ENCODE measurements at regions not wholly inside any gene's neighbourhood (a gene's known extent, or its start where the extent isn't known, plus 50 kb on each side); places are given as distances from the start of the nearest gene placed in this dataset.

DNA sequence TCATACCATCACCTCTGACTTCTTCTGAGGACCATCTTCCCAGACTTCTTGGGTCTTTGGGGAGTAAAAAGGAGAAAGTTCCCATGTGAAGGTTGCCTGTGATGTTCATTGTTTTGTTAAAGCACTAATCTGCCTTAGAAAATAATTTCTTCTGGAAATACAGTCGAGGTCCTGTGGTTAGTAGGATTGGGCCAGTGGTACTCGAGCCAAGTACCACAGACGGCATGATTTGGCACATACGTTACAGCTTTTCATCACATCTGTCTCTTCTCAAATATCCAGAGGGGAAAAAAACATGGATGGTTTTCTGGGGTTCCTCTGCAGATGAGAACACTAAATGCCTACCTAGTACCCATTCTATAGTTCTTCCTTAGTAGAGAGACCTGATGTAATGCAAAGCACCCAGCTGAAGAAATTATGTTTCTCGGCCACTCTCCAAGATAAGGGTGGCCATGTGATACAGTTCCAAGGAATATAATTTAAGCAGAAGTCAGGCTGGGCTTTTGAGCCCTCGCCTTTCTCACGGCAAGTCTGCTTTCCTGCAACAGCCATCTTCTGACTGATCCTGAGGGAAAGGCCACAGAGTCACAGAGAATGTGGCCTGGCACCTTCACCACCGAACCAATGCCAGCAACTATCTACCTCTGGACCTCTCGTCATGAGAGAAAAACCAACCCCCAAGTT, 161.0 kb downstream of the RNF152 start:
- in situ Hi-C loops (cut with HindIII; ENCODE audit: low pct_ligation_motif_present, low pct_unique_long_range_greater_than_20kb, low sequenced_read_pairs) = no loop called here
- no peak for DNase-seq

DNA sequence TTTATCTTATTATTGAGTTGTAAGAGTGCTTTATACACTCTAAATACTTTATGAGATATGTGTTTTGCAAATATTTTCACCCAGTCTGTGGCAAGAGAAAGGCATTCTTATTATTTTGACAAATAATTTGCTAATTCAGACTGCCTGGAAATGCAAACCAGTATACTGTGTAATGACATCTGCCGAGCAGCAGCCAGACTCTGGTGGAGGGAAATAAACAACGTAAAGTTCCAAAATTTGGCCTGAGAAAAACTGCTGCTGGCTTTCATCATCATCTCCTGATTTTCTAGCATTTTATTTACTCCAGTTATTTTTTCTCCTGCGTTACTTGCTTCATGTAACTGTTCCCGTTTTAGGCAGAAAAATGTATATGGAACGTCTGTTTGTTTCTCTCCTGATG, 161.6 kb downstream of the RNF152 start:
- in situ Hi-C loops (cut with HindIII; ENCODE audit: low pct_ligation_motif_present, low pct_unique_long_range_greater_than_20kb, low sequenced_read_pairs) = no loop called here
- DNase-seq = no peak

DNA sequence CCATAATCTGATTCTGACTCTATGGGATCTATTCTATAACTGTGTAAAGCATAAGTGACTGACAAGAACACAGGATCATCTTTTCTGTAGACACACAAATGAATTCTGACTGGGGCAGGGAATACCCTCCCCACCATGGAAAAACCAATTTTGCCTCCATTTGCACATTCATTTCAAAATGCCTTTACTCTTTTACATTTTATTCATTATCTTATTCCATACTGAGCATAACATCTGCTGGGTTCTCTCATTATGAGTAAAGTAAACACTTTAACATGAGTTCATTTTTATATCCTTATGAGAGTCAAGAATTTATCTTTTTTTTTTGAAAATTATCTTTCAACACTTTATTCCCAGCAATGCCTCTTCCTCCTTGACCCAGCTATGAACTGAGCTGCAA, 163.5 kb downstream of the RNF152 start:
- DNase-seq = no peak
- in situ Hi-C loops (cut with HindIII; ENCODE audit: low pct_ligation_motif_present, low pct_unique_long_range_greater_than_20kb, low sequenced_read_pairs) = no loop called here

DNA sequence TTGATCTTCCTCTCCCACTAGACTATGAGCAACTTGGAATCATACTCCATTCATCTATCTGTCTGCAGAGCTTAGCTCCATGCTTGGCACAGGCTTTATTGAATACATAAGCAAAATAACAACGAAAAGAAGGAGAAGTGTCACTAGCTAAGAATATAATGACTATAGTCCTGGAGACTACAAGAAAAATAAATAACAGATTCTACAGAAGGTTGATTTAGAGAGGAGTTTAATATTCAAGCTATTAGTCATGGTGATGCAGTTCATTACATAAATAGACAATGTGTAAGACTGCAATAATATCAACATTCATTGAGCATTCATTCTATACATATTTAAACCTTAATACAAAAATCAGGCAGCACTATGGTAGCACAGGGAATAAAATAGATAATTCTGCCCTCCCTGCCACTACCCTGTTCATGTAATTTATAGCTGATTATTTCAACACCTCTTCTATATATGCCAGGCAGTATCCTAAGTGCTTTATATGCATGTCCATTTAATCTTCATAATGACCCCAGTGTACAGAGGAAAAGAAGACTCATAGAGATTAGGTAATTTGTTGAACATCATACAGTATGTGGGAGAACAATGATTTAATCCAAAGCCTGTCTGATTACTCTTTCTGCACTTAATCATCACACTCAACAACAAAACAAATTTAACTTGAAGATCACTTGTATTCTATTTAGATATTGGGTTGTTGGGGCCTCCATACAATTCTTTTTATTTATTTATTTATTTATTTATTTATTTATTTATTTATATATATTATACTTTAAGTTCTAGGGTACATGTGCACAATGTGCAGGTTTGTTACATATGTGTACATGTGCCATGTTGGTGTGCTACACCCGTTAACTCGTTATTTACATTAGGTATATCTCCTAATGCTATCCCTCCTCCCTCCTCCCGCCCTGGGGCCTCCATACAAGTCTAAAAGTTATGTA, 165.3 kb downstream of the RNF152 start:
- in situ Hi-C loops (cut with HindIII; ENCODE audit: low pct_ligation_motif_present, low pct_unique_long_range_greater_than_20kb, low sequenced_read_pairs) = no loop called here
- no peak for DNase-seq

DNA sequence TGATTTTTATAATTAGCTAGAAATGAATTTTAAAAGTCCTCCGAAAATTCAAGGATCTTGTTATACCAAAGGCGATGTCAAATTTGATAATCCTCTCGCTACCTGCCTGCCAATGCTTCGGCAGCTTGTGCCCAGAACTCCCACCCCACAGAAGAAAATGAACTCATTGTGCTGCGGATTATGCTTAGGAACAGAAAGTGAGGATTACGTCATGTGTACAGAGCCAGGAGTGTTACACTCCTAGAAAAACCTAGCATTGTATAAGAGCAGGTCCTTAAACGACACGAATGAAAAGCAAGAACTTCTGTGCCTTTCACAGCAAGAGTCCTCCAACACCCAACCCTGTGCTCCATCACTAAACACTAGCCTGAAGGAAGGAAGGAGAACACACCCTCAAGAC, 168.3 kb downstream of the RNF152 start:
- in situ Hi-C loops (cut with HindIII; ENCODE audit: low pct_ligation_motif_present, low pct_unique_long_range_greater_than_20kb, low sequenced_read_pairs) = no loop called here
- DNase-seq = no peak

DNA sequence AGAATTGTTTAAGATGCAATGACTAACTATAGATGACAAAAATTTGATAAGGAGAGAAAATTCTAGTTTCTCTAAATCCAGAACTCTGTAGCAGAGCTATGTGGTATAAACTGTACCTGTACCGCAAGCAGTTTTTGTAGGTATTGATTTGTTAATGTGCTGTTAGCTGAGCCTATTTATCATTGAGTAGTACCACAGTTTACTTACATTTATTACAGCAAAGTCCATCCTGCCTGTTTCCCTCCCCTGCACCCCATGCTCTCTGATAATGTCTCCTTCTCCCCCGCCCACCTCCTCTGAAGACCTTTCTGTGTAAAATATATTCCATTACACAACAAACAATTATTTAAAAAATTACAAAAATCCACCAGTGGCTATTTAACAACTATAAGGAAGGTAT, 170.6 kb downstream of the RNF152 start:
- in situ Hi-C loops (cut with HindIII; ENCODE audit: low pct_ligation_motif_present, low pct_unique_long_range_greater_than_20kb, low sequenced_read_pairs) = no loop called here
- no peak for DNase-seq

DNA sequence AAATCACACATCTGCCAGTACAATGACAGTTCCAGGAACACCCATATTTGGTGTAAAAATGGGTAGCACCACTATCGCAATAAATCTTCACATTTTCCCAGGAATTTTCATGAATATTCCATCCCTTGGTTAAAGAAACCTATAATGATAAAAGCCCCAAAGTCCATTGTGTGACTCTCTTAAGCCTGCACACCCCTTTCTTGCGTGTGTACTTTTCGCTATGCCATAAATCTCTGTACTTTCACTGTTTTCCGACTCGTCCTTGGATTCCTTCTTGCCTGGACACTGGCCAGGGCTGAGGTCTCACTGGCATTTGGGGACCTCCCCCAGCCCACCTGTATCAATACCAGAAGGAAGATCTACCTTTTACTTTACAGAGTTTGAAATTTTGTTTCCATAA, 172.3 kb downstream of the RNF152 start:
- DNase-seq = no peak
- in situ Hi-C loops (cut with HindIII; ENCODE audit: low pct_ligation_motif_present, low pct_unique_long_range_greater_than_20kb, low sequenced_read_pairs) = no loop called here

DNA sequence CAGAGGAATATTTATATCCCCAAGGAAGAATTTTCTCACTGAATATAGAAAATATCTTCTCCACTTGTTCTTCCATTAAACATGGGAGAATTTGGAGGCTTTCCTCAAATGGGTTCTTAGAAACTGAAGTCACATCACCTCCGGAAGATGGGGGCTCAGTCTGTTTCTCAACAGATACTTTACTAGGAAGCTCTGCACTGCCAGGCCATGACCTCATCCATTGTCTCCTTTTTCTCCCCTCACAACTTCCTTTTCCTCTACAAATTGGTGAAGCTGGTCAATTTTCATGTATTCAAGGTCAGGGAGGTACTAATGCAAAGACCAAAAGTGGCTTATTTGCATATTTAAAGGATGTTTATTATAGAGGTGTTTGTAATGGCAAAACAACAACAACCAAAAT, 173.1 kb downstream of the RNF152 start:
- in situ Hi-C loops (cut with HindIII; ENCODE audit: low pct_ligation_motif_present, low pct_unique_long_range_greater_than_20kb, low sequenced_read_pairs) = no loop called here

DNA sequence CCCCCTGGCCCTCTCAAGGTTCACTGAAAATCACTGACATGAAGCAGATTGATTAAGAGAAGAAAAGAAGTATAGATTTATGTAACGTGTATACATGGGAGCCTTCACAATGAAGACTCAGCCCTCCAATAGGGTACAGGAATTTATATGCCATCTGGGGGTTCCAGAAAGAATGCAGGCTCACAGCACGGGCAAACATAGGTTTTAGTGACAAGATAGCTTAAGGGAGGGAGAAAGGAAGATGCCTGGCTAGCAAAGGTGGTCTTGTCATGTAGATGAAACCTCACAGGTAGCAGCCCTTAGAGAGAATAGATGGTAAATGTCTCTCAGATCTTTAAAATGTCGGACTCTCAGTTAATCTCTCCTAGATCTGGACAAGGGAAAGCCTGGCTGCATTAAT, 173.9 kb downstream of the RNF152 start:
- in situ Hi-C loops (cut with HindIII; ENCODE audit: low pct_ligation_motif_present, low pct_unique_long_range_greater_than_20kb, low sequenced_read_pairs) = no loop called here
- DNase-seq = no peak

More for the DNA sequence above, 173.1 kb downstream of the RNF152 start:
- DNase-seq = no peak

DNA sequence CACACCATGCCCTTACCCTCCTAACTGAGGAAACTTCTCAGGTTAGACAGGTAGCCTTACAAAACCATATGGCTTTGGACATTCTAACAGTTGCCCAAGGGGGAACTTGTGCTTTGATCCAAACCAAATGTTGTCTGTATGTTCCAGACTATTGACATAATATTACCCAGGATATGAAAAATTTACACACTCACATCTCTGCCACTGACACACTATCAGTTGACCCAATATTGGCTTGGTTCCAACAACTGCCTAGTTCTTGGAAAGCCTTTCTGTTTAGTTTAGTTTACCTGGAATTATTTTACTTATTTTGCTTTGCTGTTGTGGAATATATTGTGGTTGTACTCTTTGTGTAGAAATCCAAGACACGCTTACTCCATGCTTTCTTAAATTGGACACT, 178.4 kb downstream of the RNF152 start:
- in situ Hi-C loops (cut with HindIII; ENCODE audit: low pct_ligation_motif_present, low pct_unique_long_range_greater_than_20kb, low sequenced_read_pairs) = no loop called here
- DNase-seq = no peak

DNA sequence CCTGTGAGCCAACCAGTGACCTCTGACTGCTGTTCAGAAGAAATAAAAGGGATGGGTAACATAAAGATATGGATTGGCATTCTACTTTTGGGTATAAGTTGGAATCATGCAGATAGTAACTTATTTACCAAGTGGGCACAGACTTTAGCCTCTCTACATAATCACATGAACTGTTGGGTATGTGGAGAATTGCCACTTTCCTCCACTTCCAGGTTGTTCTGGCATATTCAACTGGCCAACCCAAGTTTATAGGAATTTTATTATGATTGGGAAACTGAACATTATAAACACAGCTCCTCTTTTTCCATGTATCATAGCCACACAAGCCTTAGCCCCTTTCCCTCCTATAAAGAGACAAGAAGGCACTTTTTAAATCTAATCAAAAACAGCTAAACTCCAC, 179.3 kb downstream of the RNF152 start:
- DNase-seq = no peak
- in situ Hi-C loops (cut with HindIII; ENCODE audit: low pct_ligation_motif_present, low pct_unique_long_range_greater_than_20kb, low sequenced_read_pairs) = no loop called here

DNA sequence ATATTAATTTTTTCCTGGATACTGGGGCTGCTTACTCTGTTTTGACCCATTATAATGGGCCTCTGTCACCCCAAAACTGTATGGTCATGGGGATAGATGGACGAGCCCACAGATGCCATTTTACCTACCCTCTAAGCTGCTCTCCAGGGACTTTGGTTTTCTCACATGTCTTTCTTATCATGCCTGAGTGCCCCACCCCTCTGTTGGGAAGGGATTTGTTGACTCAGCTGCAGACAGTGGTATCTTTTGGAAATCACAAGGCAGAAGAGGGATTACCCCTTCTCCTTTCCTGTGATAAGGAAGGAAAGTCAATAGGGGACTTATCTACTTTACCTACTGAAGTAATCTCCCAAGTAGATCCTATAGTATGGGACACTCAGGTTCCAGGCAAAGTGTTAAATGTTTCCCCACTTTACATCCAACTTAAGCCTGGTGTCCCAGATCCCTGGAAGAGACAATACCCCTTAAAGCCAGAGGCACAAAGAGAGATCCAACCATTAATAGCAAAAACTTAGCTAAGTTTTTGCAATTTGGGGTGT, 182.7 kb downstream of the RNF152 start:
- DNase-seq = no peak
- in situ Hi-C loops (cut with HindIII; ENCODE audit: low pct_ligation_motif_present, low pct_unique_long_range_greater_than_20kb, low sequenced_read_pairs) = no loop called here

DNA sequence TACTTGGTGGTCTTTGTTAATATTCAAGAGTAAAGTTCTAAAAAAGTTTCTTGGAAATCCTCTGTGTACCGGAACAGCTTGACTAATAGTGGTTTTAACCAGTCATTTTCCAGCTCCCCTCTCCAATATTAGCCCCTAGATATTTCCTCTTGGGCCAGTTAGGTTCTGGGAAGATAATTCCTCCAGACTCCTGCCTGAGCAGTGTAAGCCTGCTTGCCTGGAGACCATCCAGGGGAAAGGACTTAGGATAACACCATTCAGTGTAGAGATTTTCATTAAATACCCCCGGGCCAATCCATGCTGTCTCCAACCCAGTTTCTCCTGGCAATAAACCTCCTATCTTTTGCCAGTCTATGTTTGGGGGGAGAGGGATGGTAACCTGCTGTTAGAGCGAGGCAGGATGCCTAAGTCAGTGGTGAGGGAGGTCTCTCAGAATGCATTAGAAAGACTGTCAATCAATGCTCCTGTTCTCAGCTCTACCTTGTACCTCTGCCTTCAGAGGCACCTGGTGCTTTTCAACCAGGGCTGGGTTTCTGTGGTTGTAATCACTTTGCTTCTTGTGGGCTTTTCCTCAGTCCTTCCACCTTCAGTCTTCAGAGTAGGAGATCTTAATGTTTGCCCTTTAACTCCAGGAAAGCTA, 186.4 kb downstream of the RNF152 start:
- no peak for DNase-seq

DNA sequence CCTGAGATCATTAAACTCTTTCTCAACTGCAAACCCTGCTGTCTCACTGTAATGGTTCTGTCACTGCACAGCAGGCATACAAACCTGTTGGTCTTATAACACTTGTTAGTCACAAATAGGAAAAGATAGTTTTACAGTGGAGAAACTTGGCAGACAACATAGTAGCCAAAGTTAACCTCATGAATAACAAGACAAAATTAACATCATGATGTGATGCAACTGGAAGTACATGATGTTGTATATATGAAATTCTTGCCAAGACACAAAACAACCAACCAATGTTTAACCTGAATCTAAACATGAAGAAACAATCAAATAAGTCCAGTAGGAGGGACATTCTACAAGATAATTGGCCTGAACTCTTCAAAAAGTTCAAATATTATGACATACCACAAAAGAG, 189.3 kb downstream of the RNF152 start:
- in situ Hi-C loops (cut with HindIII; ENCODE audit: low pct_ligation_motif_present, low pct_unique_long_range_greater_than_20kb, low sequenced_read_pairs) = no loop called here
- no peak for DNase-seq

More for the DNA sequence above, 186.4 kb downstream of the RNF152 start:
- in situ Hi-C loops (cut with HindIII; ENCODE audit: low pct_ligation_motif_present, low pct_unique_long_range_greater_than_20kb, low sequenced_read_pairs) = no loop called here

DNA sequence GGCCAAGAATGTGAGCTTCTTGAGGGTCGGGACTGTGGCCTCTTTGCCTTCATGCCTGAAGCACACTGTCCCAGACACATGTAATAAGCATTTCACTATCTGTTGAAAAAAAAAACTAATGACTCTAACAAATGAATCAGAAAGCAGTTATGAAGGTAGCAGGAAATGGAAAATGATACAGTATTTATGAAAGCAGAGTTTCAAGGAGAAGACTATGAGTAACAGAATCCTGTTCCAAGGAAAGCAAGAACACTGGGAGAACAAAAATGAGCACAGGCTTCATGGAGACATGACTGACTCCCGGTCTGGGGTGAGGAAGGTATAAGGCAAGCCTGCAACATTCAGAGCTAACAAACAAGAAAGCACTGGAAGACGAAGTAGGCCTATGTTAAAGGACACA, 190.8 kb downstream of the RNF152 start:
- in situ Hi-C loops (cut with HindIII; ENCODE audit: low pct_ligation_motif_present, low pct_unique_long_range_greater_than_20kb, low sequenced_read_pairs) = no loop called here
- DNase-seq = no peak

DNA sequence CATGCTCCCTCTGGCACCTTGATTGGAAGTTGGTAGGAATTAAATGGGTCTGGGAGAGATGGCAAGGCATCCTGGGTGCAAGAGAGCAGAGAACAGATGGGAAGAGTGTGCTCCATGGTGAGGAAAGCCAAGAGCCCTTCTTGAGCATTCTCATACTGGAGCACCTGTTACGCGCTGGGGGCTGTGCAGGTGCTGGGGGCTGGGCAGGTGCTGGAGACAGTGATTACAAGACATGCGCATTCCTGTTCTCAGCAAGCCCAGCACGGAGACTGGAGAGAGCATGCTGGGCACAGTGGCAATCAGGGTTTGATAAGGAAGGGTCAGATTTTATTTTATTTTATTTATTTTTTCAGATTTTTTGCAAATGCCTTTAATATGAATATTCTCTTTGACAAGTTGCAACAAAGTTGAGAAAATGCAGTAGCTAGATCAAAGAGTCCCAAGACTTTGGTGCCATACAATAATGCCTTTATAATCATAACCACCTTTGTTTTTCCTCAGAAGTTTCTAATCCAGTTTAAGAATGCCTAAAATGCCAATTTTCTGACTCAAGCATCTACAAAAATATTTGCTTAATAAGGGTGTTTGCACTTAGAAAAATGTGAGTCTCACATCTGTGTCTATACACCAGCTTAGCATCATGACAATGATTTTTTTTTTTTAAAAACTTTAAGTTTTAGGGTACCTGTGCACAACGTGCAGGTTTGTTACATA, 193.3 kb downstream of the RNF152 start:
- in situ Hi-C loops (cut with HindIII; ENCODE audit: low pct_ligation_motif_present, low pct_unique_long_range_greater_than_20kb, low sequenced_read_pairs) = no loop called here
- no peak for DNase-seq

DNA sequence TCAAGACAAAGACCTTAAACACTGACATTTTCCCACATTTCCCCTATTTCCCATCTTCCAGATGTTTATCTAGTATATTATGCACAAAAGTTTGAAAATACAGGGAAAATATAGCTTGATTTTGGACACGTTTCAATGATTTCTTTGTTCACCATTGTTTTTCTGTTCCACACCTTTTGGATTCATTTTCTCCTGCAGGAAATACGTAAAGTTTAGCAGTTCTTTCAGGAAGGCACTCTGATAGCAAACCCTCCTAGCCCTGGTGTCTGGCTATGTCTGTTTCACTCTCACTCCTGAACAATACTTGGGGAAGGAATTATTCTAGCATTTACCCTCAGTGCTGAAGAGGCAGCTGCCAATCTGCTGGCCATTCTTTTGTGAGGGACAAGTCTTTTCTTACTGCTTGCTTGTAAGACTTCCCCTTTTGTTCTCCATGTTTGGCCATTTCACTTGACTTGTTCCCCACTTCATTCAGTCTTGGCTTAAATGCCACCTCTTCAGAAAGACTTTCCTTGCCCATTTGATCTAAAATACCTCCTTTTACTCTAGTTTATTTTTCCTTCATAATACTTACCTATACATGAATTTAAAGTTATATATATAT, 195.4 kb downstream of the RNF152 start:
- DNase-seq = no peak
- in situ Hi-C loops (cut with HindIII; ENCODE audit: low pct_ligation_motif_present, low pct_unique_long_range_greater_than_20kb, low sequenced_read_pairs) = no loop called here

DNA sequence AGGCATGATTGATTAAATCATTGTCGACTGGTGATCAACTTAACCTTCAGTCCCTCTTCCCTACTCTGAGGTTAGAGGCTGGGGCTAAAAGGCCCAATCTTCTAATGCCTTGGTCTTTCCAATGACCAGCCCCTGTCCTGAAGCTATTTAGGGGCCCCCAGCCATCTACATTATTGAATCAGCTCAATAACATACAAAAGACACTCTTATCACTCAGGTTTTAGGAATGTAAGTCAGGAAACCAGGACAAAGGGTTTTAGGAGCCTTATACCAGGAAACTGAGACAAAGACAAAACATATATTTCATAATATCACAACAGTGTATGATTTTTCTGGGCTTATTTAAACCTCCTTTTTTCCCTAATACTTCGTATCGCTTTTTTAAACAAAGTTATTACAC, 198.6 kb downstream of the RNF152 start:
- DNase-seq = no peak
- in situ Hi-C loops (cut with HindIII; ENCODE audit: low pct_ligation_motif_present, low pct_unique_long_range_greater_than_20kb, low sequenced_read_pairs) = no loop called here

Measured in ACHN (cell line).